HG03103 (cell line): ENCODE measurements at regions not wholly inside any gene's neighbourhood (a gene's known extent, or its start where the extent isn't known, plus 50 kb on each side); places are given as distances from the start of the nearest gene placed in this dataset.
"Not testable (repeated sequence)": the region's sequence is repeated elsewhere in the genome, so short reads cannot be mapped to it uniquely, and the experiment has no call there.

Source experiments
- ATAC-seq: cut with Tn5 transposase; IDR thresholded peaks from one replicate; pipeline ENCODE4 v1.9.1; 2021; ENCODE audit warnings: low read depth; ENCODE audit not compliant: unreplicated experiment

DNA sequence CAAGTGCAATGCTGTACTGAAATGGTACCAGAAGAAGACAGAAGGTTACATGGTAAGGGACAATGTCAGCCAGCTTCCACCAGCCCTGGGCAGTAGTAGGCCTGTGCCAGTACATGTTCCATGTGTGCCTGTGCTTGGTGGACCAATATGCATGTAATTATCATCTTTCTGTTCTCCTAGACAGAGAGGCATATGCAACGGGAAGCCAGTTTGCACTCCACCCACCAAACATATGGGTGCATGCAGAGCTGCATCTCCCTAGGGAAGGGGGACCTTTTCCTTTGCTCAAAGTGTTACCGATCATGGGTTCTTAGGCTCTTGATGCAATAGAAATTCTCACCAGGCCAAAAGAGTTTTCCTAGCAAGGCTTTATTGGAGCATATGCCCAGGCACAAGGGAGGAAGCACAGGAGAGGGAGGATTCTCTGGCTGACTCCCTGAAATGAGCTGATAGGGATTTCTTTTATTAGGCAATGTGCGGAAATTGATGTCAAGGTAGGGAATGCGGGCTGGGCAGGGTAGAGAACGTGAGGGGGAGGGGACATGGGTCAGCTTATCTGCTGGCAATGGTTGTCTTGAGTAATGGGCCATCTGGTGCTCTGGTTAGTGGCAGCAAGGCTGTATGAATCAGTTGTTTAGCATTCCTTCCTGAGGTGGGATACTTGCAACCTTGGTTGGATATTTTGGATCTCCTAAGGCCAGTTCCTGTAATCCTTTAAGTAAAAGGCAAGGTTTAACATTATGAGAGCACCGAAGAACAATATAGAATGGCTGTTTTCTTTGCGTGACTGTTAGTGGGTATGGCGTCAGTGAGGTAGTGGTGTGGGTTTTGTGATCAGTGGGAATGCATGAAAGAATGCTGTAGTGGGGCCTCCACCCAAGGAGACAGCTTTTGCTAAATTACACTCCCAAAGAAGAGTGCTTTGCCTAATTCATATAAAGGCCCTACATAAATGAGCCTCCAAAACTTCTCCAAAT is 102.5 kb downstream of the CDRT15L2 start:
- ATAC-seq = not testable (repeated sequence)

- not testable (repeated sequence) for ATAC-seq
Measured at GRCh38 chr17:20683651-20684229, 104.2 kb downstream of the CDRT15L2 start.

GRCh38 chr17:20684975-20685374 is 105.5 kb downstream of the CDRT15L2 start:
- not testable (repeated sequence) for ATAC-seq

- not testable (repeated sequence) for ATAC-seq
Measured at GRCh38 chr17:20687584-20687983, 108.1 kb downstream of the CDRT15L2 start.

- not testable (repeated sequence) for ATAC-seq
Measured at GRCh38 chr17:20689170-20689749, 109.7 kb downstream of the CDRT15L2 start.

- not testable (repeated sequence) for ATAC-seq
Measured at GRCh38 chr17:20692706-20693105, 113.2 kb downstream of the CDRT15L2 start.

GRCh38 chr17:20695871-20696270 is 116.3 kb downstream of the CDRT15L2 start:
- ATAC-seq = not testable (repeated sequence)

DNA sequence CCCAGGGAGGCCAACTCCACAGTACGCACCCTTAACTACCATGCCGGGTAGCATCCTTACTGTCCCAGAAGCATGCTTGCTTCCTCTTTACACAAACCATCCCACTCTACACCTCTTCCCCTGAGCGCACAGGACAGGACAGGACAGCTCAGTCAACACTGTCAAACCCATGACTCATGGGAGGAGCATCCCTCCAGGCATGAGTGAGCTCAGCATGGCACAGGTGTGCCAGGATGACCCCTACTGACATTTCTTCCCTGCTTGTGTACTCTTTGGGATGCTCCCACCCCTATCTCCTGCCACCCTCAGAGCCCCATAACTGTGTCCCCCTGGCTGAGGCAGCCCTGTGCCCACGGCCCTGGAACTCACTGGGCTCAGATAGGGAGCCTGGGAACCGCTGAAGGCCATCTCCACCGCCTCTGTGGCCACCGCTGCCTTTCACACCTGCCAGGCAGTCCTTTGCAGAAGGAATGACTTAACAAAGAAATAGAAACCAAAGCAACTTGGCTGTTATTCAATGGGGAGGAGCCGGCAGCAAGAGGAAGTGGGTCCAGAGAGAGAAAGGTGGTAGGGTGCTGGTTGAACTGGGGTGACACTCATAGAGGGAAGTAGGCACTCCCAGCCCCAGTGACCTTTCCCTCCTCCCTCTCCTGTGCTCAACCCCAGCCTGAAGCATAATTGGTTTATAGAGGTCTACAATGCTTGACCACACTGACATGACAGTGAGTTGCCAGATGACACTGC is 119.1 kb downstream of the CDRT15L2 start:
- ATAC-seq = peak; percentile 84

GRCh38 chr17:20700528-20700927 is 121.0 kb downstream of the CDRT15L2 start:
- not testable (repeated sequence) for ATAC-seq

DNA sequence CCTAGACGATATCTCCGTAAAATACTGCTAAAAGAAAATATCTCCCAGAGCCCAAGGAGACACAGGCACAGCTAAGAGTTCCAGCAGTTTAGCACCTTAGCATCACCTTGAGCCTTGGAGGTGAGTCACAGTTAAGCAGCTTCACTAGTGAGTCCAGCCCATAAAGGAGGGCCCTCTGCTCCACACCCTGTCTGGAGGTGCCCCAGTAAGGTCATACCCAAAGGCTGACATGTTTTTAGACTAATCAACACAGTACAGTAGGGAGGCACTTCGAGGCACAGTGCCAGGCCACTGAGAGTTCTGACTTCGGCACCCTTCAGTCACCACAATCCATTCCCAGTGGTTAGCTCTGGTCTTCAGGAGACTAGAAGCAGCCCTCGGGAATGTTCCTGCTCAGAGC is 121.8 kb downstream of the CDRT15L2 start:
- not testable (repeated sequence) for ATAC-seq

DNA sequence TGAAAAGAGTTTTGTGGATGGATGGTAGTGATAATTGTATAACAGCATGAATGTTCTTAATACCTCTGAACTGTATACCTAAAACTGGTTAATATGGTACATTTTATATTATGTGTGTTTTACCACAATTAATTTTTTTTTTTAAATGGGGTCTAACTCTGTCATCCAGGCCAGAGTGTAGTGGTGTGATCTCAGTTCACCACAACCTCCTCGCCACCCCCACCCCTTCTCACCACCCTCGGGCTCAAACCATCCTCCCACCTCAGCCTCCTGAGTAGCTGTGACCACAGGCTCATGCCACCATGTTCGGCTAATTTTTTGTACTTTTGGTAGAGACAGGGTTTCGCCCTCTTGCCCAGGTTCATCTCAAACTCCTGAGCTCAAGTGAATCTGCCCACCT is 123.2 kb downstream of the CDRT15L2 start:
- no peak for ATAC-seq

GRCh38 chr17:20703781-20704180 is 124.3 kb downstream of the CDRT15L2 start:
- ATAC-seq = no peak

DNA sequence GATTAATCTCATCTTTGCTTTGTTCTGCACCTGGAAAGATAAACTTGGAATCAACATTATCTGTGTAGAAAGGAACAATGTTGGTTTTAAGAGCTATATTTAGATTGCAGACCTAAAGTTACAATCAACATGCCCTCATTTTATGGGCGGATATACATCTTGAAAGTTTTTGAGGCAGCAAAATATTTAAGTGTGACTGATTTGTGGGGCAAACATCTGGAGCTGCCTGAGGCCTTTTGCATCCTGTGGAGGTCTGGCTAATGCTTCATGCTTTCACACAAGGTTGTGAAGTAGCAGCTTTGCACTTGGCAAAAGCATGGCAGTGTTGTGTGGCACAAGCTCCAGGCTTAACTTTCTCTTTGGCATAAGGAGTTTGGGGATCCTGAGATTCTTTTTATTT is 125.7 kb downstream of the CDRT15L2 start:
- ATAC-seq = not testable (repeated sequence)

GRCh38 chr17:20706751-20707373 is 127.3 kb downstream of the CDRT15L2 start:
- ATAC-seq = no peak

GRCh38 chr17:20708821-20709220 is 129.3 kb downstream of the CDRT15L2 start:
- ATAC-seq = not testable (repeated sequence)

DNA sequence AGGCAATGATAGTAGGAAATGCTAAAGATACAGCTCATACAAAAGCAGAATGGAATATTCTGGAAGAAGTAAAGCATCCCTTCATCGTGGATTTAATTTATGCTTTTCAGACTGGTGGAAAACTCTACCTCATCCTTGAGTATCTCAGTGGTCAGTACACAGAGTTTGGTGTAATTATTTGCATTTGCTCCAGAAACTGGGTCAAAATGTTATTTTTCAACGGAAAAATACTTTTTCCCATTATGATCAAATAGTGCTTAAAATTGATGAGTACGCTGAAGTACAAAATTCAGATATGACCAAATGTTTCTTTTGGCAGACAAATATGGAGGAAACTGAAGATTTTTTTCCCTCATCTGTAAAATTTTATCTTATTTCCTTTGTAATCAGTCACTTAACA is 137.0 kb downstream of the CDRT15L2 start:
- ATAC-seq = not testable (repeated sequence)

- ATAC-seq = no peak
Measured at GRCh38 chr17:20721171-20721570, 141.6 kb downstream of the CDRT15L2 start.

- not testable (repeated sequence) for ATAC-seq
Measured at GRCh38 chr17:20724391-20724790, 144.9 kb downstream of the CDRT15L2 start.

DNA sequence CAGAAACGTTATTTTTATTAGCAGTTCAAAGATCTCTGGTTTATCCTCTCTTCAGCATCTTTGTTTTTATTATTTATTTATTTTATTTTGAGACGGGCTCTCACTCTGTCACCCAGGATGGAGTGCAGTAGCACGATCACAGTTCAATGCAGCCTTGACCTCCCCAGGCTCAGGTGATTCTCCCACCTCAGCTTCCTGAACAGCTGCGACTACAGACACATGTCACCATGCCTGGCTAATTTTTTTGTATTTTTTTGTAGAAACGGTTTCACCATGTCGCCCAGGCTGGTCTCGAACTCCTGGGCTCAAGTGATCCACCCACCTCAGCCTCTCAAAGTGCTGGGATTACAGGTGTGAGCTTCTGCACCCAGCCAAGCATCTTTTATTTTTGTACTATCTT is 147.7 kb downstream of the CDRT15L2 start:
- ATAC-seq = not testable (repeated sequence)

GRCh38 chr17:20728181-20728580 is 148.7 kb downstream of the CDRT15L2 start:
- no peak for ATAC-seq
